HG03175 (cell line): ENCODE measurements at regions not wholly inside any gene's neighbourhood (a gene's known extent, or its start where the extent isn't known, plus 50 kb on each side); places are given as distances from the start of the nearest gene placed in this dataset.

ENCODE experiments used
- ATAC-seq: cut with Tn5 transposase; IDR thresholded peaks from one replicate; pipeline ENCODE4 v1.9.1; 2021; ENCODE audit warnings: mild to moderate bottlenecking, moderate library complexity; ENCODE audit not compliant: unreplicated experiment

DNA sequence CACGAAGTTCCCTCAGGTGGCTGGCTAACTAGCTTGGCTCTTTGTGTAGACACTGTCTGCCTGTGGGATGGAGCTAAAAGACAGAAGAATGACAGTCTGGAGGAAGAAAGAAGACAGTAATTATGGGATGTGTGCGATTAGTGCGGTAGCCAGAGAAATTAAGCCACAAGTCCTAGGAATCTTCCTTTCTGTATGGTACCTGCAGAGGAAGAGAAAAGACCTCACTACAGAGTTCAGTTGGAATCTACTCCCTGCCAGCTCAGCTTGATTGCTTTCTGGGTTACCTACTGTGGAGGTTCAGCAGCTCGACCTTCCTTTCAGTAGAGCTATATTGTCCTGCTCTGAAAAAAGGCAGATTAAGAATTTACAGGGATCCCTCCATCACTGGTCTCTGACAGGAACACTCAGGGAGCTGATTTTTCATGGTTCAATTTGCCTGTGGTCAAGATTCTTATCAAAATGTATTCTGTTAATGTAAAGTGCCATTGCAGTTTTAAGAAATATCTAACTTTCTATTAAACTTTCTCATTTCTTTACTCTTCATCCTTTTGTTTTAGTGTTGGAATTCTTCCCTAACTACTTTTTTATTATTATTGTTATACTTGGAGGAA, 187.2 kb downstream of the CENPW start:
- no peak for ATAC-seq

DNA sequence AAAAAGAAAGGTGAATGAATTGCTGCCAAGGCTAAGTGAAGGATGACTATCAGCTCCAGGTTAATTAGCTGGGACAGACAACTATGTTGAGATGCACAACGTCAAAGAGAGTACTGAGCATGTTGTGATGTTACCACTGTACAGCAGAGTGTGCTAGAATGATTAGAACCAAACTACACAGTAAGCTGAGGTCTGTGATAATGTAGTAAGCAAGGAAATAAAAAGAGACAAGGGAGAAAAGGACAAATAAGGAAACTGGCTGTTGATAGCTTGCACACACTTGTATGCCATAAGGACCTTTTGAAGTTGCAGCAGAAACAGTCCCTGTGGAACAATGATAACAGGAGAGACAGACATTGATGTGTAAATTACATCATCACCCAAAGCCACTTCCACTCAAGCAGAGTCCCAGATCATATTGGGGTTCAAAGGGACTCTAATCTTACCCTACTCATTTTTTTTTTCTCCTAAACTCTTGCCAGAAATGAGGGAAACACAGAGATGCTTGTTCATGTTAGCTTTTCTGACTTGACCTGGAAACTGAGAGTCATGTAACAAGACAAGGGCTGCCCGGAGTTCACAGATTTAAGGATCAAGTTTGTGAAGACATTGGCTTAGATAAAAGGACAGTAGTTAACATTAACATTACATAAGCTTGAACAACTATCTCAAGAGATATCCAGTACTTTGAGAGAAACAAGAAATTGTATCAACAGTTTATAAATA, 189.9 kb downstream of the CENPW start:
- no peak for ATAC-seq

DNA sequence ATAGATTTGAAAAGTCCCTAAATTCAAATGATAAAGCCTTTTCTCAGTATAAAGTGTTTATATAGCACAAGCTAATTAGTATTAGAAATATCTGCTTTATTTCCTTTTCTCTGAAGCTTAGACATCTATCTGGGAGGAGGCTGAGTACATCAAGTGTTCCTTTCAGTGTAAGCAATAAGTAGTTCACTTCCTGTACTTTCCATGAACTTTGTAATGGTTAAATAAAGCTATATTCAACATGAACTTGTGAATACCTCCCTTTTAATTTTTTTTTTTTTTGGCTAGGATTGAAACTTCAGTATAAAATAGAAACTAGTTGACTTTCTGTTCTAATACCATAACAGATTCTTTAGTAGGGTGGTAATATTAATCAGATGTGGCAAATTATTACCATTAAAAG, 190.9 kb downstream of the CENPW start:
- peak; percentile 36 for ATAC-seq

DNA sequence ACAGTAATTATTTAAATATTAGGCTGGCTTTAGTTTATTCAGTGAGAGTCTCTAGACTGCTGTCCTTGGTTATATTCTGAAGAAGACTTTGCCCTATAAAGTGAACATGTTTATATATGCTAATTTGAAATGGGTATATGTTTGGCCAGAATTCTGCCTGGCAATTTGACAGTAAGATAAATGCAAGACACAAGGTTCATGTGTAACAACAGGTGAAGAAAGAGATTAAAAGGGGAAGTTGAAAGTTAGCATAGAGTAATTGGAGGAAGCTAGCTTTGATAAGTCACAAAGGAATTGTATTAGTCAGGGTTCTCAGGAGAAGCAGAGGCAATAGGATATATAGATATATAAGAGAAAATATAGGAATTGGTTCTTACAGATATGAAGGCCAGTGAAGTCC, 191.4 kb downstream of the CENPW start:
- ATAC-seq, result peak; percentile 17

DNA sequence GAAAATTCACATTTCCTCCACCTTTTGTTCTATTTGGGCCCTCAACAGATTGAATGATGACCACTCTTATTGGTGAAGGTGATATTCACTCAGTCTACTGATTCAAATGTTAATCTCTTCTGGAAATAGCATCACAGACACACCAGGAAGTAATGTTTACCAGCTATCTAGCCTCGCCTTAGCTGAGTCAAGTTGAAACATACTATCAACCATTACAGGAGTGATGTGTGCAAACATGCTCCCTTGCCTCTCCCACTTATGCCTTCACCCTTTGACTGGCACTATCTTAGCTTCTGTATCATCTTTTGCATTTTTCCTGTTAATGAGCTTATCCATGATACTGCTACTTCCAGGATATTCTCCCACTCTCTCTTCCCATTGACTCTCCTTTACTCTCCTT, 191.9 kb downstream of the CENPW start:
- ATAC-seq, result peak; percentile 84

DNA sequence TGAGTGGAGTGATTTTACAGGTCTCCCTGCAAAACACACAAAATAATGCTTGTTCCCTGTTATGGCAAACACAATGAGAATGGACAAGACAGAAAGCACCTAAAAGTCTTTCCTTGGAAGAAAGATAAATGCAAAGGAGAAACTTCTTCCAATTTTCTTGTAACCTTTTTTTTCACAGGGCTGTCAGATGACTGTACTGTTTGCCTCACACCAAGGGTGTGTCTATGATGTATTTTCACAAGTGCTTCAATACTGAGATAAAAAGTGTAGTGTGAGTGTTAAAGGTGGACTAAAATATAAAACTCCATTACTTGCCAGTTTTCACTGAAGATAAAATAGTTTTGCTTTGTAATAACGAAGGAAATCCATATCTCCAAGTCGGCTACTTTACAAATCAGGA, 194.5 kb downstream of the CENPW start:
- ATAC-seq, result no peak

DNA sequence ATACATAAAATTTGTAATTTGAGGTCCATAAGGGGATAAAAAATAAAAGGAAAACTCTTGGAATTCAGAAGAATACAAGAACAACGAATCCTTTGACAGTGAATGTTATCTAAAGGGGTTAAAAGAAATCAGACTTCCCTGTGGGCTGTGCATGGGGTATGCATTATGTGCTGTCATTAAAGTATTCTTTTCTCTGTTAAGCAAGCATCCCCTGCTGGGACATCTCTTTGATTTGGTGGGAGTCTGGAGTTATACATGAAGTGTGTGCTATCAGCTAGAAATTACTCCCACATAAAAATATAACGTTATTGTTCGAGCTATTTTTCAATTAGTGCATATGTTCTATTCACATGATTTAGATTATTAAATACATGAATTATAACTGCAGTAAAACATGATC, 195.2 kb downstream of the CENPW start:
- ATAC-seq, result no peak

DNA sequence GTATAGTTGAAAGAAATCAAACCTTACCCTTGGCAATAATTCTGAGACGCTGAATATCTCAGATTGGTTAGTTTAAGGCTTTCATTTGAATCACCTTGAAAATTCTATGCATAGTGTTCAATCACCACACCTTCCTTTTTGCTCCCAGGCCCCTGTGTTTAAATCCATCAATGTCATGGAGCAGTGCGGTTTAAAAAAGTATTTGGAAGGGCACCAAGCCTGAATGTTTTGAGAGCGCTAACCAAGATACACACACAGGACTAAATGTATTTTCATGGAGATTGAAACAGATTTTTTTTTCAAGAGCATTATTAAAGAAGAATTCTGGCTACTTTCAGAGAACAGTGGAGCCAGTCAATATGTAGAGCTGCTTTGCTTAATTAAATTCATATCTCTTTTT, 195.7 kb downstream of the CENPW start:
- ATAC-seq, result no peak

DNA sequence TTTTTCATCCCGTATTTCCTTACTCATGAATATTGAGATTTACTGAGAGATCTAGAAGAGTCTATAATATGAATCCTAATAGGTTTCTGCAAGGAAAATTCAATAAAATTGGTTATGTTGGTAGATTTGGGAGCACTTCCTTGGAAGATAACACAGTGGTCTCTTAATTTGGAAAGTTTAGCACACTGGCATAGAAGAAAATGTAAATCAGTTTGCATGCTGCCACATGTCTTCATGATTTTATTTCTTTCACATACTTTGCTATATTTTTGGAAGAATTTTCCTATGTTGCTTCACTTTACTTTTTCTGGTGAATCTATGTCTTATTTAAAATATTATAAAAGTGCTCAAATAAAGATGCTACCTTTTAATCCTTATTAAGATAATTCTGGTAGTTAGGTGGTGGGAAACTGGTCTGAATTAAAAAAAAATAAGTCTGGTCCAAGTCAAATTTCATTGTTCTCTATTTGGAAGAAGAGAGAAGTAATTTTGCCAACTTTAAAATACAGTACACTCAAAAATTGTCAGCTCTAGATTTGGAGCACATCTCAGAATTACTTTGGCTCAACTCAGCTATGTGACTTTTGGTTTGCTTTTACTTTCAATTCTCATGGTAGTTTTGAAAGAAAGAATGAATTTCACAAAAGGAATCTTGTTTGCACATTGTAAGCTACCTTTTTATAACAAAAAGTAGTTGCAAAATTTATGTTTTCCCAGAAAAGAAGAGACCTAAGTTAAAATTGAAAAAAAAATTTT, 197.3 kb downstream of the CENPW start:
- ATAC-seq, result no peak

DNA sequence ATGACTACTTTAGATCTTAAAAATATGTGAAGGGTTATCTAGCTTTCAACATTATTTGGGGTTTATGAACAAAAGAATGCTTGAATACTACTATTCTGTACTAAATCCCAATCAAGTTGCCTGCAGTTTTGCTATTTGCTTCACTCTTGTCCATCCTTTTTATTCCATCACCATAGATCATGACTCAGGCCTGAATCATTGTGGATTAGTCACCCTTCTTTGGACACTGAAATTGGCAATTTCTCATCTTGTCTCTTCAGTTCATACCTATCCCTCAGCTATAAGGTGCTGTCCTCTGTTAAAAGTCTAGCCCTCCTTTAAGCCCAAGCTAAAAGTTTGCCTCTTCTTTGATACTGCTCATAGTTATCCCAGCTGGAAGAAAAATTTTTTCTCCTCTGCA, 199.1 kb downstream of the CENPW start:
- no peak for ATAC-seq

DNA sequence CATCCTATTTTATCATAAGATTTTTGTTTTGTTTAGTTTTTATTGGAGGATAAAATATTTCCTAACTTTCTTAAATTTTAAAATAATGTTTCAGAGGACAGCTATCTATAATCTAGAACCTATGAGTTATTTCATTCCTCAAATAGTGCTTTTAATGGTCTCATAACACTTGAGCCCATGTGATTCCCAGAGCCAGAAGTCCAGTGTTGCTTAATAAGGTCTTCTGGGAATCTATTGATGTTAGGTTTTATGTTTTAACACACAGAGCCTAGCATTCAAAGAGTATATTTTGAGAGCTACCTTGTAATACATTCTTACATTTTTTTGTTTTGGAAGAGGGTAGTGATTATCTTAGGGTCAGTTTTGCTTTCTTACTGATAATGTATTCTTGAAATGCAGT, 200.2 kb downstream of the CENPW start:
- ATAC-seq, result no peak

DNA sequence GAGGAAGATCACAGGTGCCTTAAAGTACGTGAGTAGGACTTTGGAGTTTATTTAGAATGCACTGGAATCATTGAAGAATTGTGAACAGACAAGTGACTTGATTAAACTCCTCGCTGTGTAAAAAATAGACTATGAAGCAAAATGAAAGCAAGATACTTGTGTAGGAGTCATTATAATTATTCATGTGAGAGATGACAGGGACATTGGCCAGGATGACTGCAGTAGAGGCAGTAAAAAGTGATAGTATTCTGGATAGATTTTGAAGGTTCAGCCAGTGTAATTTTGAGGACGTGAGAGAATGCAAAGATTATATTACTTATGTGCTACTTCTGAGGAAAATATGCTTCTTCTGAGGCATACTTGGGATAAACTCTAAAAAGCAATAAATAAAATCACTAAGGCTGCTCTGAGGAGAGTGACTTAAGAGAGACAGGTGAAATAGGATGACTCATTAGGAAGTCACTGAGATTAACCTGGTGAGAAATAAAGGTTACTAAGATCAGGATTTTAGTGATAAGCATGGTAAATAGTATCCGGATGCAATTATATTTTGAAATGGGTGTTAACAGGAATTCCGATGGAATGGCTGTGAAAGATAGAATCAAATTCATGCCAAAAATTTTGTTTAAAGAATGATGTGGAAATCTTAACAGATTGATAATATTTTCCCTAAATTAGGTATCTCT, 202.0 kb downstream of the CENPW start:
- no peak for ATAC-seq

DNA sequence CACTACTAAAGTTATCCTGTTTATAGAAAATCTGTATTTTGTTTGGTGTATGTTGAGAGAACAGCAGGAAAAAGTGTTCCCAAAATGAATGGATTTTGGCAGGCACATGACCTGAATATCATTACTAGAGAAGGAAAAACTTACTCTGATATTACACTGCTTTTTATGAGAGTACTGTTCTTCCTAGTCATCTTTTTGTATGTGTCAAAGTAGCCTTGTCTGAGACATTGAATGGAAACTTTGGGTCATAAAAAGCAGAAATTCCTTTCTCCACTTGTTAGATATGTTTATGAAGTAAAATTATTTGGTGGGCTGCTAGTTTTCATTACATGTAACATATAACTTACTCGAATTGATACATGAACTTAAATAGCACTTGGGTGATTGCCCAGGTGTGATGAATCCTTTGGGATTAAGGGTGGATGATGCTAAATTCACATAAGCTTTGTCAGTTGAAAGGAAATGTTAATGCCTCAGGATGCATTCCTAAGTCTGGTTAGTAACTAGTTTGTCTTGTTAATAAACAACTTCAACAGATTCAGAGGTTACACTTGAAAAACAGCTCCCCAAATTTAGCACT, 206.7 kb downstream of the CENPW start:
- no peak for ATAC-seq

DNA sequence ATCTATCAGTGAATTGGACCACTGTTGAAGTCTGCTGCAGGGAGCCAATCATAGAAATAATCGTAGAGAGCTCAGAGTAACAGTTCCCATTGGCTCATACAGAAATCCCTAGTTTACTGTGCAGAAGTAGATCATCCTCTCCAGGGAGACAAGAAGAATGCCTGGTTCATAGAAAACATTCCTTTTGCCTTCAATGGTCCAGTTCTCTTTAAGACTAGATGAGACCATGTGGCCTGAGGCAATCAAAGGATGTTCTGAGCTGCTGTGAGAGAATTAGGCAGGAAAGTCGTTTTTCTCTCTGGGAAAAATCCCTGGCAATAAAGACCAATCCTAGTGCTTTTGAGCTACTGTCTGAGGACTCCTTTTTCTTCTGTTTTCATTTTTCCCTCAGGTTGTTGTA, 208.4 kb downstream of the CENPW start:
- no peak for ATAC-seq

DNA sequence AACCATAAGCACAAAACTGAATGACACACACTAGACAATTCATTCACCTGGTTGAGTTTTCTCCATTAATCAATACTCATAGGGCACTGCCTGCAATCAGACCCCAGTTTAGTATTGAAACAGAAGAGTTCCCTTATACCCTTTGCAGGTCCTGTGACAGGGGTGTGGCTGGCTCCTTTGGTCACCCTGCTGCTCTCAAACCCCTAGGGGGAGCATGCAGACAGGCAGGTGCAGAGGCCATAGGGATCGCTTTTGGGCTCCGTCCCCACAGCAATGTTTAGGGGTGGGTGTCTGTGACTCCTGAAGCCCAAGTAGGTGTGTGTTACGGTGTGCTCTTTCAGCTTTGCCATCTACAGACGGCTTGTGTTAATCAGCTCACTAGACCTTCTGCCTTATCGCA, 210.4 kb downstream of the CENPW start:
- no peak for ATAC-seq

DNA sequence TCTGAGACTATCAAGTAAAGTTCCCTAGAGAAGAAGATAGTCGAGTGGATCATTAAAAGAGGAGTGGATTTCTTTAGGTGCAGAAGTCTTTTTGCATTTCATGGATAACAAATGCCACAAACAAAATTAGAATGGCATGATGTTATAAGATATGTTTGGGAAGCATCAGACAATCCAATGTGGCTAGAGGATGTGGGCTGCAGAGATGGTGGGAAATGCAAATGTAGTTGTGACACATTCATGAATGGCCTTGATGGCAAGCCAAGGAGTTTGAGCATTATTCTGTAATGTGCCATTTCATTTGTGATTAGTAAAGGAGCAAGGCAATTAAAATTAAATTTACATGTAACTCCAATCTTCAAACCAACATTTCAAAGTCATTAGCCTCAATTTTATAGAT, 211.9 kb downstream of the CENPW start:
- ATAC-seq, result no peak

DNA sequence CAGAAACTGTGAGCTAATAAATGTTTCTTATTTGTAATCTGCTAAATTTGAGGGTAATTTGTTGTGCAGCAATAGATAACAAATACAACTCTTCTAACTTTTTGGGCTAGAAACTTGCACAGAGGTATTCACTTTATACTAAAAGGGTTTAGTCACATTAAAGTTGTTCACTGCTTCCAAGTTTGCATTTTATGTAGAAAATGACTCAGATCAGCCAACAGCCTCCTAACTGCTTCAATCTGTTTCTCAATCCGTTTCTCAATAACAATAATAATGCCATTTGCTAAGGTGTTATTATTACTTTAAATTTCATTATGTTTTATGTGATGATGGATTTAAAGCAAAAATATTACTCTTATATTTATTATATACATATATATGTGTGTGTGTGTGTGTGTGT, 213.9 kb downstream of the CENPW start:
- ATAC-seq, result no peak

DNA sequence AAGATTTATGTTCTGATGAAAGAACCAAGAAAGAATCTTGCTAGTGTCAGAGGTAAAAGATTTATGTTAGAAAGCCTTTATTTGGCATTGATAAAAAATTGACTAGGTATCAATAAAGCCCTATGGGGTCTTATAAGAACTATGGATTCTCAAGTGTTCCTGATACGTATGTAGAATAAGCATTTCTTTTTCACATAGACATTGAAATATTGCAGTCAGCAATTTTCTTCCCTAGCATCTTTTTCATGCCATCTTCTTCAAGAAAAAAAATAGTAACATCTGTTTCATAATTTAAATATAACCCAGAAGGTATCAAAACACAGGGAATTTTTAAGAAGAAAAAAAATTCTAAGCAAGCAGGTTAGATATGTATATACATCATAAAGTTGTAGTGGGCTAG, 230.6 kb downstream of the CENPW start:
- ATAC-seq, result no peak

DNA sequence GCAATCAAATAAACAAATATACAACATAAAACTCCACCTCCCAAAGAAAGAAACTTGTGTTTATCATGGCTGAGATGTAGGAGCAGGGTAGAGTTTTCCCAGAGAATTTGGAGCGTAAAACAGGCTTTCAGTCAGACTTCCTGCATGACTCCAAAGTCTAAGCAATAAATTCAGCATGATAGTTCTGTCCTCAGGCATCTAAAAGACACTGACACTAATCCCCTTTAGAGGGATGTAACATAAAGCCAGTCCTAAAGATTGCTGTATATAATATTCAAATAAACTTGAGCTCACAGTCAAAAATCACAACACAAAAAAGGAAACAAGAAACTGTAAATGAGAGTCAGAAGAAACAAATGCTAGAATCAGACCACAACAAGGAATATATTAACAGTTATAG, 234.4 kb downstream of the CENPW start:
- ATAC-seq, result no peak

DNA sequence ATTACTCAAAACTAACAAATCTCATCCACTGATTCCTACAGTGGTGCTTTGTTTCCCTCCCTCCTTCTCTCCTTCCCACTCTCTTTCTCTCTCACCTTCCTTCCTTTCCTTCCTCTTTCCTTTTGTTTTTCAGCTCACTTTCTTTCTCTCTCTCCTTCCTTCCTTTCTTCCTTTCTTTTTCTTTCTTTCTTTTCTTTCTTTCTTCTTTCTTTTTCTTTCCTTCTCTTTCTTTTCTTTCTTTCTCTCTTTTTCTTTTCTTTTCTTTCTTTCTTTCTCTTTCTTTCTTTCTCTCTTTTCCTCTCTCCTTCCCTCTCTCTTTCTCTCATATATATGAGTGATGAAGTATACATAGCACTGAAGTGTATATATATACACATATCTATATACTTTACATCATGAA, 241.4 kb downstream of the CENPW start:
- no peak for ATAC-seq

DNA sequence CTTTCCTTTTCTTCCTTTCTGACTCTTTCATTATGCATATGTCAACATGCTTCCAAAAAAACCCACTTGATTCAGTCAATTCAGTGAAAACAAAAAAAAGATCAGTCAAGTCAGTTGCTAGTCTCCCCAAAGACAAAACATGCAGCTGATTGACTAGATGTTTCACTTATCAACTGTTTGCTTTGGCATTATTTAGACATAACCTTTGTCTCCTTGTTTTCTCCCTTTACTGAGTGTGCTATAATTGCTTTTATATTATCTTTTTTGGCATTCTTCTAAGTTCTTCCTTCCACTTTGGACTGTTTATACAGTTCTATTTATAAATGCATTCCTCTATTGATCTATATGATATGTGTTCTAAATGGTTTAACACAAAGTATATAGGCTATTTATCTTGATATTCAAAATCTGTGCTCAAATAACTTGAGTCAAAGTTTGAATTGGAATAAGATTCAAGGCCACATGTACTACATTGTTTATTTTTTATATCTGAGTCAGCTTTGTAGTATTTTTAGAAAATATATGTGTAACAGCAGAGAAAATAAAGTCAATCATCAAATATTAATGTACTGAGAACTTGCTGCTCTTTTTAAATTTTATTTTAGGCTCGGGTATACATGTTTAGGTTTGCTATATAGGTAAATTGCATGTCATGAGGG, 260.5 kb downstream of the CENPW start:
- no peak for ATAC-seq
